ENCODE measurements at regions not wholly inside any gene's neighbourhood (a gene's known extent, or its start where the extent isn't known, plus 50 kb on each side); places are given as distances from the start of the nearest gene placed in this dataset.

DNA sequence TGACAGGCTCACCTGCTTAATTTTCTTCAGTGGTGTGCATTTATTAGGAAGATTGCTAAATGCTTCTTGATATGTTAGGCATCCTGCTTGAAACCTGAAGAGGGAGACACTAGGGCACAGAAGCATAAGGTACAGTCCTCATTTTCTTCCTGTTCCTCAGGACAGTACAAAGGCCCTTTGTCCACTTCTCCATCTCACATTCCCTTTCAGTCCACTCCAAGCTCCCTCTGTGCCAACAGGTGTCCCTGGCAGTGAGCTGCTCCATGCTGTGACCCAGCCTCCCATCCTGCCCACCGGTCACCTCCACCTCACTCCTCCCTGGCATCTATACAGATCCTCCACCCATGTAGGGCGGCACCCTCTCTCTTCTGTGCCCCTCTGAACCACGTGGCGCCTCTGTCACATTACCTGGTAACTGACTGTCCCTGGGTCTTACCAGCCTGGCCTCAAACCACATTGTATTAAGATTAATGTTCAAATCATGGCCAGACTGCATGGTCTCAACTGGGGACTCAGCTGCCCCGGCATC is 162.8 kb downstream of the VAPA start:
- no peaks in the 10 kb centered on the region for H3K36me3 Mint-ChIP-seq (ENCODE audit: low read depth)
- H3K27ac Mint-ChIP-seq (ENCODE audit: unreplicated experiment), result no peak overlapping the region
- no peaks in the 10 kb centered on the region for H3K4me1 Mint-ChIP-seq (ENCODE audit: low read depth)
- H3K4me3 Mint-ChIP-seq (ENCODE audit: unreplicated experiment), result no peak overlapping the region
- TF ChIP-seq, protein P1, sequence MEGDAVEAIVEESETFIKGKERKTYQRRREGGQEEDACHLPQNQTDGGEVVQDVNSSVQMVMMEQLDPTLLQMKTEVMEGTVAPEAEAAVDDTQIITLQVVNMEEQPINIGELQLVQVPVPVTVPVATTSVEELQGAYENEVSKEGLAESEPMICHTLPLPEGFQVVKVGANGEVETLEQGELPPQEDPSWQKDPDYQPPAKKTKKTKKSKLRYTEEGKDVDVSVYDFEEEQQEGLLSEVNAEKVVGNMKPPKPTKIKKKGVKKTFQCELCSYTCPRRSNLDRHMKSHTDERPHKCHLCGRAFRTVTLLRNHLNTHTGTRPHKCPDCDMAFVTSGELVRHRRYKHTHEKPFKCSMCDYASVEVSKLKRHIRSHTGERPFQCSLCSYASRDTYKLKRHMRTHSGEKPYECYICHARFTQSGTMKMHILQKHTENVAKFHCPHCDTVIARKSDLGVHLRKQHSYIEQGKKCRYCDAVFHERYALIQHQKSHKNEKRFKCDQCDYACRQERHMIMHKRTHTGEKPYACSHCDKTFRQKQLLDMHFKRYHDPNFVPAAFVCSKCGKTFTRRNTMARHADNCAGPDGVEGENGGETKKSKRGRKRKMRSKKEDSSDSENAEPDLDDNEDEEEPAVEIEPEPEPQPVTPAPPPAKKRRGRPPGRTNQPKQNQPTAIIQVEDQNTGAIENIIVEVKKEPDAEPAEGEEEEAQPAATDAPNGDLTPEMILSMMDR (IDR thresholded peaks at IDR 0.05), result no peak
- peaks cover 2% of the 10 kb centered on the region for H3K27me3 Mint-ChIP-seq (ENCODE audit: low read depth)
- DNase-seq (ENCODE audit: low spot score), result no peak
- peaks cover under 1% of the 10 kb centered on the region for H3K9me3 Mint-ChIP-seq (ENCODE audit: low read depth)

DNA sequence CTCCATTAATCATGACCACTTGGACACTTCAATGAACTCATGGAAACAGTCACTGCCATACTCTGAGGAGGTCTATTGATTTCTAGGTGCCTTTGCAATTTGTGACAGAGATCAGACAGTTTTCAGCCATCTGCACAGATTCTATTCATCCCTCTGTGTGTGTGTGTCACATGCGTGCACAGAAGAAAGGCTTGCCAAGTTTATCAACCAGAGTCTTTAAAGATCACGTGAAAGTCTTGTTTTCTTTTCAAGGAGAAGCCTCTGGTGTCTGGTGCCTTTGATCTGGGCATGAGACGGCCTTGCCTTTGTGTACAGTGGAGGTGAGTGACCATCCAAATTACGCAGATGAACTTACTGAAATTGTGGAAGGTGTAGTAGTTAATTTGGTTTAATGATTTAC is 164.2 kb downstream of the VAPA start:
- Mint-ChIP-seq H3K4me3 (ENCODE audit: unreplicated experiment) (no peak overlapping the region), H3K4me1 (ENCODE audit: low read depth) (no peaks in the 10 kb centered on the region), H3K27me3 (ENCODE audit: low read depth) (peaks cover 2% of the 10 kb centered on the region), H3K27ac (ENCODE audit: unreplicated experiment) (no peak overlapping the region), H3K9me3 (ENCODE audit: low read depth) (peaks cover 13% of the 10 kb centered on the region), H3K36me3 (ENCODE audit: low read depth) (peaks cover 7% of the 10 kb centered on the region)
- DNase-seq (ENCODE audit: low spot score), result no peak
- TF ChIP-seq, protein P1 (IDR thresholded peaks at IDR 0.05), result no peak

DNA sequence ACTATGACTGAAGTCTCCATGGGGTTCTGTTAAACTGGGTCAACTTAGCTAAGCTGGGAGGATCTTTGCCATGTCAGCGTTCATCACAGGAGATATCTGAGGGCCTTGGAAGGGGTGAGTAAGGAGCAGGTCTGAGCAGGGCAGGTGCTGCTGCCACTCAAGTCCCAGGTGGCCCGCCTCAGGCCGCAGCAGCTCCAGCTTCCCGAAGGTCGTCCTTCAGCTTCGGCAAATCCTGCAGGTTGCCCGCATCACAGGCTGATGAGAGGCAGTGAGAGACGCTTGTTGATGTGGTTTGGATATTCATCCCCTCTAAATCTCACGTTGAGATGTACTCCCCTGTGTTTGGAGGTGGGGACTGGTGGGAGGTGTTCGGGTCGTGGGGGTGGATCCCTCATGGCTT is 166.6 kb downstream of the VAPA start:
- Mint-ChIP-seq H3K36me3 (ENCODE audit: low read depth) (peaks cover 8% of the 10 kb centered on the region), H3K27me3 (ENCODE audit: low read depth) (no peaks in the 10 kb centered on the region), H3K4me1 (ENCODE audit: low read depth) (peaks cover 4% of the 10 kb centered on the region), H3K27ac (ENCODE audit: unreplicated experiment) (no peak overlapping the region), H3K4me3 (ENCODE audit: unreplicated experiment) (no peak overlapping the region), H3K9me3 (ENCODE audit: low read depth) (peaks cover 21% of the 10 kb centered on the region)
- no peak for DNase-seq (ENCODE audit: low spot score)
- TF ChIP-seq, protein P1 (IDR thresholded peaks at IDR 0.05), result no peak

DNA sequence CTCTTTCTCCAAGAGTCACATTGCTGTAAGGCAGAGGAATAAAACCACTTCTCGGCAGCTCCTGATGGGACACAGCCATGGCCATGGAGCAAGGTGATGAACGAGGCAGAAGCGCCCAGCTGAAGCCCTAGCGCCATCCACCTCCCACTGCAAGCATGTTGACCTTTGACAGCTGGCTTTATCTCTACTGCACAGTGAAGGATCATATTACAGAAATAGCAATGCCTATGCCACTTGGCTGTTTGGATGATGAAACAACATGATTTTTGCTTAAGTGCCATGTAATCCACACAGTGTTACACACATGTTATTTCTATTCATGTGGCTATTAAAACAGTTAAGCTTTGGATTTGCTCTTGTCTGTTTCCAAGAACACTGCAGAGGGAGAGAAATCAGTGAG is 167.7 kb downstream of the VAPA start:
- H3K4me1 Mint-ChIP-seq (ENCODE audit: low read depth), result peaks cover 15% of the 10 kb centered on the region
- peaks cover 21% of the 10 kb centered on the region for H3K9me3 Mint-ChIP-seq (ENCODE audit: low read depth)
- no peak overlapping the region for H3K4me3 Mint-ChIP-seq (ENCODE audit: unreplicated experiment)
- TF ChIP-seq, protein P1 (IDR thresholded peaks at IDR 0.05), result no peak
- no peak overlapping the region for H3K27ac Mint-ChIP-seq (ENCODE audit: unreplicated experiment)
- no peaks in the 10 kb centered on the region for H3K27me3 Mint-ChIP-seq (ENCODE audit: low read depth)
- no peak for DNase-seq (ENCODE audit: low spot score)
- H3K36me3 Mint-ChIP-seq (ENCODE audit: low read depth), result peaks cover 8% of the 10 kb centered on the region

DNA sequence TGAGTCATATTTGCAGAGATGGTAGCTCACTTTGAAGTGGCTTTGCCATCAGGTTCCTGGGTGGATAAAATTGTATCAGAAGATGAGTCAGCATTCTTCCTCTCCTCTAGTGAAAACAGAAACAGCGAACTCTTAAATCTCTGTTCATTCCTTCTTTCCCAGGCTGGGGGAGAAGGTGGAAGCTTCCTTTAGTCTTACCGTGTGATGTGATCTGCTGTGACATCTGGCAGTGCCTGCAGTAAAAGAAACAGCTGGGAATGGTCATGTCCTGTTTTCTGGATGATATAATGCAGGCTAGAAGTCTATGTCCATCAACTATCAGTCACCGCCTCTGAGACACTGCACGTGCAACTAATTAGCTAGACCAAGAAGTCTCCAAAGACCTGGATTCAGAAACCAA is 171.6 kb downstream of the VAPA start:
- Mint-ChIP-seq H3K4me1 (ENCODE audit: low read depth) (peaks cover 27% of the 10 kb centered on the region), H3K36me3 (ENCODE audit: low read depth) (peaks cover 8% of the 10 kb centered on the region), H3K9me3 (ENCODE audit: low read depth) (peaks cover 21% of the 10 kb centered on the region), H3K27ac (ENCODE audit: unreplicated experiment) (no peak overlapping the region), H3K4me3 (ENCODE audit: unreplicated experiment) (no peak overlapping the region), H3K27me3 (ENCODE audit: low read depth) (no peaks in the 10 kb centered on the region)
- TF ChIP-seq, protein P1 (IDR thresholded peaks at IDR 0.05), result no peak
- DNase-seq (ENCODE audit: low spot score), result no peak

Data from chondrocyte (in vitro differentiated cells).